GM23338 (cell line): ENCODE measurements at regions not wholly inside any gene's neighbourhood (a gene's known extent, or its start where the extent isn't known, plus 50 kb on each side); places are given as distances from the start of the nearest gene placed in this dataset.

Source experiments
- ATAC-seq: fragments of 200-7000 bp; cut with Tn5 transposase; 3 replicates; pipeline ENCODE4 v1.9.1; 2020
- DNase-seq: peaks from one replicate; pipeline ENCODE4 v3.0.0-alpha.2; 2015; ENCODE audit warnings: low spot score
- H2AFZ ChIP-seq: fragments of 200-600 bp; sonication (generic); 2 replicates; pipeline ENCODE4 v1.8.0; 2016; ENCODE audit warnings: antibody characterized with exemption, mild to moderate bottlenecking, moderate library complexity
- H3F3A ChIP-seq: fragments of 200-600 bp; sonication (generic); replicated peaks from 2 replicates; pipeline ENCODE4 v1.8.0; 2017; ENCODE audit warnings: antibody characterized with exemption, mixed run types, low read depth
- H3K27ac ChIP-seq: fragments of 200-600 bp; sonication (generic); 2 replicates; pipeline ENCODE4 v1.6.1; 2016; ENCODE audit warnings: low read depth
- H3K27me3 ChIP-seq: fragments of 200-600 bp; sonication (generic); 2 replicates; pipeline ENCODE4 v1.8.0; 2016; ENCODE audit warnings: mild to moderate bottlenecking, mixed run types, moderate library complexity; ENCODE audit not compliant: insufficient read depth
- H3K36me3 ChIP-seq: fragments of 200-600 bp; sonication (generic); 2 replicates; pipeline ENCODE4 v1.8.0; 2016; ENCODE audit warnings: mild to moderate bottlenecking; ENCODE audit not compliant: insufficient read depth
- H3K4me1 ChIP-seq: fragments of 200-600 bp; sonication (generic); 2 replicates; pipeline ENCODE4 v1.8.0; 2016; ENCODE audit warnings: mild to moderate bottlenecking, moderate library complexity; ENCODE audit not compliant: insufficient read depth
- H3K4me2 ChIP-seq: fragments of 200-600 bp; sonication (generic); 2 replicates; pipeline ENCODE4 v1.7.1; 2017; ENCODE audit warnings: mixed run types
- H3K4me3 ChIP-seq: fragments of 200-600 bp; sonication (generic); 2 replicates; pipeline ENCODE4 v1.6.1; 2016; ENCODE audit warnings: mixed run types
- H3K79me2 ChIP-seq: fragments of 200-600 bp; sonication (generic); replicated peaks from 2 replicates; pipeline ENCODE4 v1.8.0; 2017; ENCODE audit warnings: mild to moderate bottlenecking; ENCODE audit not compliant: insufficient read depth
- H3K9me2 ChIP-seq: fragments of 200-600 bp; sonication (generic); 2 replicates; pipeline ENCODE4 v1.8.0; 2017; ENCODE audit not compliant: insufficient read depth
- H4K20me1 ChIP-seq: fragments of 200-600 bp; sonication (generic); replicated peaks from 2 replicates; pipeline ENCODE4 v1.8.0; 2017; ENCODE audit warnings: mild to moderate bottlenecking; ENCODE audit not compliant: insufficient read depth
- H3K27ac Mint-ChIP-seq: 2 replicates; pipeline ENCODE4 v1.8.0; 2020; ENCODE audit warnings: inconsistent platforms, mild to moderate bottlenecking, moderate library complexity, mixed read lengths
- H3K27me3 Mint-ChIP-seq: 3 replicates; pipeline ENCODE4 v1.8.0; 2022; ENCODE audit warnings: low read depth, mild to moderate bottlenecking, moderate library complexity, mixed read lengths, inconsistent platforms; ENCODE audit not compliant: insufficient read depth, poor library complexity
- H3K36me3 Mint-ChIP-seq: 3 replicates; pipeline ENCODE4 v1.8.0; 2021; ENCODE audit warnings: low read depth, mild to moderate bottlenecking, inconsistent platforms, moderate library complexity, mixed read lengths
- H3K4me1 Mint-ChIP-seq: 3 replicates; pipeline ENCODE4 v1.8.0; 2020; ENCODE audit warnings: mild to moderate bottlenecking, inconsistent platforms, mixed read lengths
- H3K4me3 Mint-ChIP-seq: 3 replicates; pipeline ENCODE4 v1.8.0; 2021; ENCODE audit warnings: moderate library complexity, mild to moderate bottlenecking, inconsistent platforms, mixed read lengths
- H3K9me3 Mint-ChIP-seq: 3 replicates; pipeline ENCODE4 v1.8.0; 2020; ENCODE audit warnings: moderate library complexity, mild to moderate bottlenecking, inconsistent platforms, mixed read lengths
- CREB1 ChIP-seq: fragments of 250-450 bp; sonication (Bioruptor Pico); IDR thresholded peaks from 2 replicates; pipeline ENCODE4 v1.5.0; 2020; ENCODE audit warnings: low read depth, mild to moderate bottlenecking, moderate library complexity
- EZH2 ChIP-seq: fragments of 200-600 bp; sonication (generic); IDR thresholded peaks from one replicate; pipeline ENCODE4 v1.8.0; 2017; ENCODE audit warnings: antibody characterized with exemption, mild to moderate bottlenecking, low read depth; ENCODE audit not compliant: unreplicated experiment
- EZH2phosphoT487 ChIP-seq: fragments of 200-600 bp; sonication (generic); IDR thresholded peaks from one replicate; pipeline ENCODE4 v1.8.1; 2018; ENCODE audit warnings: antibody characterized with exemption; ENCODE audit not compliant: unreplicated experiment
- JUNB ChIP-seq: IDR thresholded peaks from one replicate; pipeline ENCODE4 v1.6.1; 2016; ENCODE audit warnings: antibody characterized with exemption; ENCODE audit not compliant: unreplicated experiment
- POLR2AphosphoS5 ChIP-seq: IDR thresholded peaks from 2 replicates; pipeline ENCODE4 v1.6.1; 2016; ENCODE audit warnings: antibody characterized with exemption, low read depth
- STAT1 ChIP-seq: IDR thresholded peaks from one replicate; pipeline ENCODE4 v1.6.1; 2016; ENCODE audit warnings: antibody characterized with exemption; ENCODE audit not compliant: unreplicated experiment
- ZNF114 ChIP-seq: fragments of 250-450 bp; sonication (Bioruptor Pico); IDR thresholded peaks from 2 replicates; pipeline ENCODE4 v1.5.0; 2020; ENCODE audit warnings: mild to moderate bottlenecking, moderate library complexity
- ZNF331 ChIP-seq: fragments of 250-450 bp; sonication (Bioruptor Pico); IDR thresholded peaks from 2 replicates; pipeline ENCODE4 v1.5.0; 2020; ENCODE audit warnings: low read depth, mild to moderate bottlenecking, moderate library complexity
- ZNF462 ChIP-seq: fragments of 250-450 bp; sonication (Bioruptor Pico); IDR thresholded peaks from 2 replicates; pipeline ENCODE4 v1.5.0; 2020; ENCODE audit warnings: mild to moderate bottlenecking, moderate library complexity

GRCh38 chr2:57798346-57798745, 248.3 kb upstream of the VRK2 start (continued):
- TF ChIP-seq ZNF462 (CRISPR knock-in tag) (no peak), CREB1 (CRISPR knock-in tag) (no peak), EZH2 (no peak), ZNF114 (CRISPR knock-in tag) (no peak), STAT1 (no peak), EZH2phosphoT487 (no peak), POLR2AphosphoS5 (no peak)

DNA sequence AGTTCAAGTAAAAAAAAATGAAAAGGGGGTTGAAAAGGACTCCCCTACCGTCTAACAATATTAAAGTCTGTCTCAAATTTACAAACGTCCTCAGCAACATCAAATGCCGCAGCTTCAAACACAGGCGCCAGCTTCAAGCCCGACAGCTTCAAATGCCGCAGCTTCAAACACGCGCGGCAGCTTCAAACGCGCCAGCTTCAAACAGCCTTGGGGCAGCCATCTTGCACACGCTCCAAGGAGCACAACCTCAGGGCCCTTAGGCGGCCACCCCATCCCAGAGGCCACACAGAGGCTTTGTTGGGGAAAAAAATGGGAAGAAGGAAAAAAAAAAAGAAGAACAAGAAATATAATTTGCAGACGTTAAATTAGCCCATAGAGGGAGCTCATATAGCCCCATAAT, 244.4 kb upstream of the VRK2 start:
- peaks cover 19% of the 10 kb centered on the region for H3K36me3 Mint-ChIP-seq
- H3K4me3 Mint-ChIP-seq: no peak overlapping the region
- H3K4me1 Mint-ChIP-seq: peaks cover 1% of the 10 kb centered on the region; the same call in 2 of the 3 replicates
- no peaks in the 10 kb centered on the region for H3K9me2 ChIP-seq
- H4K20me1 ChIP-seq: no peaks in the 10 kb centered on the region
- peaks cover 16% of the 10 kb centered on the region for H3K9me3 Mint-ChIP-seq
- no peaks in the 10 kb centered on the region for H3K27me3 Mint-ChIP-seq
- H3F3A ChIP-seq: no peaks in the 10 kb centered on the region
- no peak overlapping the region for H3K27ac ChIP-seq
- 0 out of 2 replicates have a peak, but pooled peaks cover under 1% of the 10 kb centered on the region for H3K4me1 ChIP-seq
- no peaks in the 10 kb centered on the region; the same call in 1 of the 2 replicates for H3K36me3 ChIP-seq
- H3K27me3 ChIP-seq: no peaks in the 10 kb centered on the region
- ATAC-seq (no peak), DNase-seq (no peak)
- no peak for TF ChIP-seq EZH2phosphoT487
- no peak for TF ChIP-seq ZNF331
- TF ChIP-seq JUNB: no peak
- TF ChIP-seq ZNF114 (CRISPR knock-in tag): no peak
- no peak for TF ChIP-seq STAT1
- H3K27ac Mint-ChIP-seq: no peak overlapping the region
- H3K4me2 ChIP-seq: no peak overlapping the region
- H2AFZ ChIP-seq: no peak overlapping the region
- no peak overlapping the region for H3K4me3 ChIP-seq
- no peaks in the 10 kb centered on the region for H3K79me2 ChIP-seq
